GM10266 (cell line): ENCODE measurements at regions not wholly inside any gene's neighbourhood (a gene's known extent, or its start where the extent isn't known, plus 50 kb on each side); places are given as distances from the start of the nearest gene placed in this dataset.

Experiments used
- DNase-seq: peaks from one replicate; pipeline ENCODE4 v3.0.0; 2012; ENCODE audit errors: extremely low spot score
- TF ChIP-seq, protein P1 (sequence below): IDR thresholded peaks from 2 replicates; pipeline ENCODE4 v1.5.1; 2012; ENCODE audit warnings: mild to moderate bottlenecking, low read depth; ENCODE audit not compliant: control insufficient read depth, insufficient read depth; ENCODE audit errors: missing control alignments

DNA sequence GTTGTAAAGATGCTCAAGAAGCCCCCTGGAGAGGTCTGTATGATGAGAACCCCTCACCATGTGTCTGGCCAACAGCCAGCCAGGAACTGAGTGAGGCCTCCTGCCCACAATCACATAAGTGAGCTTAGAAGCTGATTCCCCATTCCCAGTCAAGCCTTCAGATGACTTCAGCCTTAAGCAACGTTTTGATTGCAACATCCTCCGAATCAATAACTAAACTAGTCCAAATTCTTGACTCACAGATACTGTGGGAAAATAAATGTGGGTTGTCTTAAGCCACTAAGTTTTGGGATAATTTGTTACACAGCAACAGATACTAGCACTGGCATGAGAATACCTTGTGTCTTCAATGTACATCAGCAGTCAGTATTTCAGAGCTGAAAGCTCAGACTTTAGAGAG is 54.5 kb upstream of the HS3ST4 start:
- TF ChIP-seq, protein P1, sequence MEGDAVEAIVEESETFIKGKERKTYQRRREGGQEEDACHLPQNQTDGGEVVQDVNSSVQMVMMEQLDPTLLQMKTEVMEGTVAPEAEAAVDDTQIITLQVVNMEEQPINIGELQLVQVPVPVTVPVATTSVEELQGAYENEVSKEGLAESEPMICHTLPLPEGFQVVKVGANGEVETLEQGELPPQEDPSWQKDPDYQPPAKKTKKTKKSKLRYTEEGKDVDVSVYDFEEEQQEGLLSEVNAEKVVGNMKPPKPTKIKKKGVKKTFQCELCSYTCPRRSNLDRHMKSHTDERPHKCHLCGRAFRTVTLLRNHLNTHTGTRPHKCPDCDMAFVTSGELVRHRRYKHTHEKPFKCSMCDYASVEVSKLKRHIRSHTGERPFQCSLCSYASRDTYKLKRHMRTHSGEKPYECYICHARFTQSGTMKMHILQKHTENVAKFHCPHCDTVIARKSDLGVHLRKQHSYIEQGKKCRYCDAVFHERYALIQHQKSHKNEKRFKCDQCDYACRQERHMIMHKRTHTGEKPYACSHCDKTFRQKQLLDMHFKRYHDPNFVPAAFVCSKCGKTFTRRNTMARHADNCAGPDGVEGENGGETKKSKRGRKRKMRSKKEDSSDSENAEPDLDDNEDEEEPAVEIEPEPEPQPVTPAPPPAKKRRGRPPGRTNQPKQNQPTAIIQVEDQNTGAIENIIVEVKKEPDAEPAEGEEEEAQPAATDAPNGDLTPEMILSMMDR, result no peak
- DNase-seq, result no peak

- DNase-seq, result no peak
- TF ChIP-seq, protein P1, result no peak
Measured at GRCh38 chr16:25636662-25637061, 55.1 kb upstream of the HS3ST4 start.

- no peak for DNase-seq
- TF ChIP-seq, protein P1, result no peak
Measured at GRCh38 chr16:25635454-25635853, 56.3 kb upstream of the HS3ST4 start.

- TF ChIP-seq, protein P1, result no peak
- DNase-seq, result no peak
Measured at GRCh38 chr16:25633549-25633948, 58.2 kb upstream of the HS3ST4 start.

GRCh38 chr16:25628766-25629165 is 63.0 kb upstream of the HS3ST4 start:
- TF ChIP-seq, protein P1, result no peak
- DNase-seq, result no peak

- TF ChIP-seq, protein P1, result no peak
- no peak for DNase-seq
Measured at GRCh38 chr16:25627641-25628040, 64.1 kb upstream of the HS3ST4 start.

DNA sequence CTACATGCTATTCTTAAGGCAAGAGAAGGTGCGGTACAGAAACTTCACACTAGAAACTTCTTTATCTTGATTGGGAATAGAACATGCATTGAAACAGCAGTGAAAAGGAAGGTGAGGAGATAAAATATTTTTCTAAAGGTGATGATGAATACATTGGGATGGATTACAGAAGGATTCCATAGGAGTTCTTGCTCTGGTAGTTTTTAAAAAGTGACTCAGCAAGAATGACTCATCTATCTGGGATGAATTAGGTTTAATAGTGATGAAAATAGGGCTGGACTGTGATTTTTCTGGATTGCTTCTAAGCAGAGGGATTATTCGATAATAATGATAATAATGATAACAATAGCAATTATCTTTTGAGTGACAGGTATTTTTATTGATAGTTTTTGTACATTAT is 65.6 kb upstream of the HS3ST4 start:
- DNase-seq, result no peak
- TF ChIP-seq, protein P1, result no peak
